Muscle of back (tissue), 3 donors: ENCODE measurements at regions not wholly inside any gene's neighbourhood (a gene's known extent, or its start where the extent isn't known, plus 50 kb on each side); places are given as distances from the start of the nearest gene placed in this dataset.

ENCODE experiments used
- DNase-seq, 3 donors: peaks; one replicate each; pipeline versions ENCODE4 v3.0.0 to v3.0.0-alpha.2; 2013

DNA sequence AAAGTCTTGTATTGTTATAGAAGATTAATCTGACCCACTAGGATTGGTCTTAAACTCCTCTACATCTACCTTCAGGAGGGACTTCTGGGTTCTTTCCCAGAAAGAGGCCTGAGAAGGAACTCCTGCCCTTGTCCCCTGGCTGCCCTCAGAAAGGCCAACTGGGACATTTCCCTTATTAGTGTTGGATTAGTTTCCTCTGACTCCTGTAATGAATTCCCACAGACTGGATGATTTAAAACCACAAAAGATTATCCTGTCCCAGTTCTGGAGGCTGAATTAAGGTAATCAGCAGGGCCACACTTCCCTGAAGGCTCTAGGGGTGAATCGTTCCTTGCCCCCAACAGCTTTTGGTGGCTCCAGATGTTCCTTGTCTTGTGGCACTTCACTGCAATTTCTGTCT lies 102.8 kb upstream of the NMNAT3 start:
- no peak for DNase-seq

DNA sequence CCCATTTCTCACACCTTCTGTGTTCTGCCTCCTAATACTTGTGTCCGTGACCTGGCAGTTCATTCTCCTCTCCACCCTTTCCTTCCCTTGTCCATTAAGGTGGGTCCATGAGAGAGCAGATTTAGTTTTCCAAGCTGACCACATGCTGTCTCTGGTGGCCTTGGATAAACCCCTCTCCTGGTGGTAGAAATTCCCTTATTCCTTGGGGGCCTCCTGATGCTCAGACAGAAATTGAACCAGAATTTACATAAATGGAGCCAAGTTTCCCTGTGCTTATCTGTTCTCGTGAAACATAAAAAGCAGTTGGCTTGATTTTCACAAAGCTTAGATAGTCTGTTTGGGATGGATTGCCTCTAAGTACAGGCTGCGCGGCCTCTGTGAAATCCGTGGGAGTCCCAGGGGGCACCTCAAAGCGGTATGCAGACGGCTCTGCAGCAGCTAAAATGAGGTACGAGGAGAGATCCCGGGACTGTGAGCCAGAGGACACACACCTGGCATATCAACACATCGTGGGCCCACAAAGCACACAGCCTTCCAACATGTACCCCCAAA lies 101.0 kb upstream of the NMNAT3 start:
- DNase-seq: no peak

DNA sequence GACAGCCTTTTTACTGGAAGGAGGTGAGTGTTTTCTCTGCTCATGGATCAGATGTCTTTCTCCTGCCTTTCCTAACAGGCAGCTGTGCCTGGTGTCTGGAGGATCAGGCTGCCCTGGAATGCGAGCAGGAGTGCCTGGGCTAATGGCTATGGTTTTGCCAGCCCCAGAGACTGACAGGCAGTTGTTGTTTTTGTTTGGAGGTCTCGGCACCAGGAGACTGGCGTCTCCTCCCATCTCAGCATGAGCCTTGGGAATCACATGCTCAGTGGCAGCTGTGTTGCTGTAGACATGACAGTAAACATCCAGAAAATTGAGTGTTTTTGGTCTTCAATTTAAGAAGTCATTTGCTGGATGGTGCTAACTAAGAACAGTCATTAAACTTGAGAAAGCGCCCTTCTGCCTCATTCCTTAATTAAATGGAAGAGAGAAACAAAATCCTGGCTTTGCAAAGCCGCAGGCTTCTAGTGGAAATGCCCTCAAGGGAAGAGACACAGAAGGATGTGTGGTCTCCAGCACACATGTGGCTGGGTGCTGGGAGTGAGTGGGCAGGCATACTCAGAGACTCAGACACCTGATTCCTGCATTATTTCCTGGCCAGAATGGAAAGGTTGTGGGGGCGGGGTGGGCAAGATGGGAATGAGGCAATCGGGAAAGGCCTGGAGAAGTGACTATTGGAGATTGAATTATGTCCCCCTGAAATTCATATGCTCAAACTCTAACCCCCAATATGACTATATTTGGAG lies 97.0 kb upstream of the NMNAT3 start:
- peak; percentile 56 to 69 (median 62) for DNase-seq

DNA sequence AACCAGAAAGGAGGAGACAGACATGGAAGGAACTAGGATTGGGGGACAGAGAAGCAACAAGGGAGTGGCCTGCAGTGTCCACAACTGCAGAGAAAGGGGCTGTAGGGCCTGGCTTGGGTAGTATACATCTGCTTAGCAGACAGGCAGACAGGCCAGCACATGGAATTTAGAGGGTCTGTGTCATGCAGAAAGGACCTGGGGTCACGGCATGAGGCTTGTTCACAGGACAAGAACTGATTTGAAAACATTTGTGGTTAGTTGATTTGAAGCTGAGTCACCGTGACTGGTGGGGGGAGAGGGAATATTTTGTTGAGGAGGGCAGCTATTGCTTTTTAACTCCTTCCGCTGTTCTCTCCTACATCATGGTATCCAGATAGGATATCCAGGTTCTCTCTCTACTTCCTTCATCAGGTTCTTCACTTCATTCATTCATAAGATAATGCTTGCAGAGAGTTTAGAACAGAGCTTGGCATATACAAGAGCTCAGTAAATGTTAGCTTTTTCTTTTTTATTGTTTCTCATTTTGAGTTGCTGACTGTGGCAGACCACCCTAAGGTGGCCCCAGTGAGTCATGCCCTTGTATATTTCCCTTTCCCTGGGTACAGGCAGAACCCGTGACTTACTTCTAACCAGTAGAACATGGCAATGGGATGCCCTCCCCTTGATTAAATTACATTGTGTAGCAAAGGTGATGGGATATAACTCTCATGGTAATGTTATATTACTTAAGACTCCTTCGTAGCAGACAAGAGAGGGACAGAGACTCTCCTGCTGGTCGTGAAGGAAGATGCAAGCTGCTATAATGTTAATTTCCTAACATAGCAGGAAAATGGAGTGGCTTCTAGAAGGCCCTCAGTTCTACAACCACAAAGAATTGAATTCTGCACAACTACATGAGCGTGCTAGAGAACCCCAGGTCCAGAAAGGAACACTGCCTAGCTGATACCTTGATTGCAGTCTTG lies 95.0 kb upstream of the NMNAT3 start:
- peak in 1 of 3 donors; percentile 44 for DNase-seq

DNA sequence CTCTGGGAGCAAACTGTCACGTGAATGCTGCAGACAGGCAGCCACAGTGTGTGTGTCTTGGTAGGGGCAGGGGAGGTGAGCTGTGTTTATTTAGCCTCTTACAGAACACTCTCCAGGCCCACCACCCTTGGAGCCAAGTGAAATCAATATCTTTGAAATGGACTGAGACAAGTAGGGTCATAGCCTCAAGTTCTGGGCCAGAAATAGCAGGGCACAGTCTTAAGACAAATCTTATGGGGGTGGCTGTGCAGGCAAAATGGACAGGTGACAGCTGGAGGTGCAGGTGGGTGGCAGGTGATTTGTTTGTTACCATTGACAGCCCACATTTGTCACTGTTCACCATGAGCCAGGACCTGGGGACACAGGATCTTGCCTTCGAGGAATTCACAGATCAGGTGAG lies 93.6 kb upstream of the NMNAT3 start:
- DNase-seq: no peak

DNA sequence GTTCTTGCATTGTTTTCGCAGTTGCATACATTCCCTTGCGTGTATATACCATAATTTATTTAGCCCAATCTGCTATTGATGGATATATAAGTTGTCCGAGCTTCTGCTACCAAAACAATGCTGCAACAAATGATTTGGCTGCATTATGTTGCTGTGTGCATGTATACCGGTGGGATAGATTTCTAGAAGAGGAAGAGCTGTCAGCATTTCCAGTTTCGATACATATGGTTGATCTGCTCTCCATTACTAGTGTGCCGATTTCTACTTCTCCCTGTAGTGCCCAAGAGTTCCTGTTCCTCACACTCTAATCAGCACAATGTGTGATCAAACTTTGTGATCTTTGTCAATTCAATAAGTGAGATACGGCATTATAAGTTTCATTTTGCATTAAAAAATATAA lies 92.8 kb upstream of the NMNAT3 start:
- no peak for DNase-seq

DNA sequence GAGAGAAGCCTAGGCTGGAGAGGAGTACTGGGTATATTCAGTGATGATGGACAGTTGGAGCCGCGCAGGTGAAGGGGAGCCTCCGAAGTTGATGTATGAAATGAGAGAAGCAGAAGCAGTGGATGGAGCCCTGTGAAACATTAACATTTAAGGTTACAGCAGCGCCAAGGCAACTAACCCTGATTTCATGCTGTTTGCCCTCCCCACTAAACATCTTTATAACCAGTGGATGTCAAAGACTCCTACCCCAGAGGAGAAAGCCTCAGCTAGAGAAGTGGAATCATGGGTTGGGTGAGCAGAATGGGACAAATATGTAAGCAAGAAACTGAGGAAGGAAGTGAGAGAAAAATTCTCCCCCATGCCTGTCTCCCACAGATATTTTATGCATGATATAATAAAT lies 92.0 kb upstream of the NMNAT3 start:
- no peak for DNase-seq

DNA sequence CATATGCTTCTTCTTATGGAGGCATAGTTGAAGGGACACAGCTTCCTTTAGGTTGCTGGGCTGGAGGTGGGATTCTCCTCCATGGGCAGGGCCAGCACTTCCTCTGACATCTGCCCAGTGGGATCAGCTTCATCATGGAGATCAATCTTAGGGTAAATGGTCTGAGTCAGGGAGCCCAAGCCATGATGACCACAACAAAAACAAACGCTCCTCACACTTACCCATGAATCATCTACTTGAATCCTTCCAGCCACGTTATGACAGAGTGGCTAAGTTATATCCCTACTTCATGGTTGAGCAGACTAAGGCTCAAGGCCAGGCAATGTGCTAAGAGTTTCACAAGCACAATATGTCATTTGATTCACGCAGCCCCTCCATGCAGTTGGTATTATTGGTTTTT lies 87.2 kb upstream of the NMNAT3 start:
- DNase-seq: peak in 1 of 3 donors; percentile 21

DNA sequence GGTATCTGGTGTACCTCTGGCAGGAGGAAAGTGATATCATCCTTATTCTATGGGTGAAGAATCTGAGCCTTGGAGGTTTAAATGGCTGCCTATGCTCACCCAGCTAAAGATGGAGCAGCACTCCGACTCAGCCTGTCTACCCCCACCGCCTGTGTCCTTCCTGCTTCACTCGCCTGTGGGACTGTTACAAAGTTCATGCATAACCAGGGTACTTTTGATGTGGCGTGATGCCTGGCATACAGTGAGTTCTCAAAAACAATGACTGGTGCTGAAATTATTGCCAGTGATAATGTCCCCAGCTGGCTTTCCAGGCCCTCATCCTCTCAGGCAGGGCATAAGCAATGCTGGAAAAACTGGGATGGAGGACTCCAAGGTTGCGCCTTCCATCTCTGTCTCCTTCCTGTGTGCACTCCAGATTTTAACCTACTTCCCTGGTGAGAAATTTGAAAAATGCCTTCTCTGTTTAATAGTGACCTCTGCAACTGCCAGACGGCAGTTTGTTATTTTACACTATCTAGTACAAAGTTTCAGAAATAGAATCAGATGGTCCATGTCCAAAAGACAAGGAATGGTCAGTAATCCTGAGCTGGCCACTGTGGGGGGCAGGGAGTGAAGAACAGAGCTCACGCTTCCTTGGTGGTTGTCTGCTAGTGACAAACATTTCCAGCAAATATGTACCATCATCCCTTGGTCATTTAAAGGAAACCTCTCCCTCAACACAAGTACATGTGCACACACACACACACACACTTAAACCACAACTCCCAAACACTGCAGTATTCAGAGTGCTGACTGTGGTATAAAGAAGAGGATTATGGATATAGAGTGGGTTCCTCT lies 86.5 kb upstream of the NMNAT3 start:
- no peak for DNase-seq

DNA sequence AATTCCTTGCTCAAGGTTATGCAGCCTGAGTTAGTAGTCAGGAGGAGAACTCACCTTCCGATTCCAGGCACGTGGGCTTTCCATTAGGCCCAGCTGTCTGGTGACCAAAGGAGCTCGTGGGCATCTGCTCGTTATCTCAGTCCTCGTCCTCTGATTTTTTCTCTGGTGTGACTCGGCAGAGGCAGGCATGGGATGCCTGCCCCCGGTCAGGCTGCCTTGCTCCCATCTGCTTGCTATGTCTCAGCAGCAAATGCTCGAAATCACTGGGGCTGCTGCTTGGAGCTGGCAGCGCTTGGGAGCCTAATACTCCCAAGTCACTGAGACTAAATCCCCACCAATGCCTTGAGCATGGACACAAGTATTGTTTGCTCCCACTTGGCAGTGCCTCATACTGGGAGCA lies 84.5 kb upstream of the NMNAT3 start:
- DNase-seq: no peak

DNA sequence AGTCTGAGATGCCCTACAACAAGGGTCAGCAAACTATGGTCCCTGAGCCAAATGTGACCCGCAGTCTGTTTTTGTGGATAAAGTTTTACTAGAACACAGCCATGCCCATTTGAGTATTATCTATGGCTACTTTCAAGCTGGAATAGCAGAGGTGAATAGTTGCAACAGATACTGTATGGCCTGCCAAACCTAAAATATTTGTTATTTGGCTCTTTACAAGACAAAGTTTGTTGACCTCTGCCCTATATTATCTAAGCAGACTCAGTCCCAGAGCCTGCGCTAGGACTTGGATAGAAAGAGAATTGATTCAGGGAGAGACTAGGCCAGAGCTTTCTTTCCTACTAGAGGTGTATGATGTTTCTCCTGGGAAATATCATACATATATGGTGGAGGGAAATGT lies 81.7 kb upstream of the NMNAT3 start:
- no peak for DNase-seq

DNA sequence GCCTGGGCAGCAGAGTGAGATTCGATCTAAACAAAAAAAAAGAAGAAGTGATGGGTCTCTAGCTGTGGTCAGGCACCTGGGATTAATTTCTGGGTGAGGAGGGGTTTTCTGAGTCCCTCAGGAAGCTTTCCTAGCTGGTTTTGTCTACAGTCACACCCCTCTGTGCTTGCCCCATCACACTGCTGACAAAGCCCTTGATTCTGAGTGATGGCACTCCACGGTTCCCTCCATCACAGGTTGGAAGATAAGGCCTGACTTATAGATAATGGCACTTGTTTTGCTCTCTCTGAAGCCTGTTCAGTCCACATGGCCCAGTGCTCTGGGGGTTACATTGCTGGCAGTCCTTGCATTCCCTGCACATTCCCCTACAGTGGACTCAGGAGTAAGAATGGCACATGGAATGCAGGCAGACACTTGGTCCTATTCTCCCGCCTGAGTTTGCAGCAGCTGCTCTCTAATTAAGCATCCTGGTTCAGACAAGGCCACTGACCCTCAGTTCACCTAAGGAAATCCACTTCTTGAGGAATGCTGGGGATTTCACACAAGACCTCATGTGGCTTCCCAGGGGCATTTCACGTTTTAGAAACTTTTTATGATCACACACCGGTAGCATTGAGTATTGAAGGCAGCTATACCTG lies 81.0 kb upstream of the NMNAT3 start:
- DNase-seq: peak; percentile 9 to 38 (median 20)

DNA sequence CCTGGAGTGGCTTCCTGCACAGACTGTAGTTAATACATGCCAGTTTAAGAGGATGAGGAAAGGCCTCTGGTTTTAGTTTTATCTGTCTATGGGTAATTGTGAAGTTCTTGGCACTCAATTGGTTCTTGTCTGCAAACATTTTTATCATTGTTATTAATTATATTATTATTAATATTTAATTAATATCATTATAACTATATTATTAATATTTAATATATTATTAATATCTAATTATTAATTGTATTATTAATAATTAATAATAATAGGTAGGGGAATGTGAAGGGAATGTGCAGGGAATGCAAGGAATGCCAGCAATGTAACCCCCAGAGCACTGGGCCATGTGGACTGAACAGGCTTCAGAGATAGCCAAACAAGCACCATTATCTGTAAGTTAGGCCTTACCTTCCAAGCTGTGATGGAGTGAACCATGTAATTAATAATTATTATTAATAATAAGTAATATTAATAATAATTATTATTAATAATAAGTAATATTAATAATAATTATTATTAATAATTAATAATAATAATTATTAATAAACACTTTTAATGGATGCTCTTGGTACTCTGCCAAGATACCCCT lies 79.8 kb upstream of the NMNAT3 start:
- no peak for DNase-seq

DNA sequence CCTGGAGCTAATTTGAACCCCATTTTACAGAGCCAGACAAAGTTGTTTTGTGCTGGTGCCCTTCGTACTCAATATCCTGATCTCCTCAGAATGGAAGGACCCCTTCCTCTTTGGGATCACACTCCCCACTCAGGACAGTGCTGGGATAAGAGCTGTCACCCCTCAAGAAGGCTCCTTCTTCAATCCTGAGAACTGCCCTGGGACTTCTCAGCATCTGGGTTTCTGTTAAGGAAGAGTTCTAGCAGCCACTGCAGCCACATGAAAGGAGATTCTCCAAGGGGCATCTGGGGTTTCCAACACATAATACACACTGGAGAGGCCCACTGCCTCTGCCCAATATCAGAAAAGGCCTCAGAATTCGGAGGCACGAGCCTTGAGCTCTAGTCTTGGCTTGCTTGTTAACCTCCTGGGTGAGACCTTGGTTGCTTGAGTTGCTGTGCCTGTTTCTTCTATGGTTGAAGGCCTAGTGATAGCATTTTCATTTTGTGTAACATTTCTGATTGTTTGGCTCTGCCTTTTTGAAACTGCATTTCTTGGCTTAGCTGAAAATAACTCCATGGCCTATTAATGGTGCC lies 78.8 kb upstream of the NMNAT3 start:
- DNase-seq: no peak

DNA sequence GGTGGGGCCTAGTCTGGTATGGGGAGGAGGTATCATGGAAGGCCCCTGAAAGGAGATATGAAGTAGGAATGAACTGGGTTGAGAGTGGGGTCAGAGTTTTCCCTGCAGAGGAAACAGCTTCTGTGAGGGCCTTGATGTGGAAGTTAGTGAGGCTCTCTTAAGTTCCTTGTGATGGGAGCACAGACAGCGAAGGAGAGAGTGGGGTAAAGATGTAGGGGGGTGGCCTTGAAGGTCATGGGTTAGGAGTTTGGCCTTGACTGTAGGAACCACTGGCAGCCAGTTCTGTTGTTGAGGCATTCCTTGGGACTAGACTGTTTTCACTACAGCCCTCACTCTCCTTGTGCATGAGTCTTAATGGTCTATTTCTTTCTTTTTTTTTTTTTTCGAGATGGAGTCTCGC lies 77.8 kb upstream of the NMNAT3 start:
- no peak for DNase-seq

DNA sequence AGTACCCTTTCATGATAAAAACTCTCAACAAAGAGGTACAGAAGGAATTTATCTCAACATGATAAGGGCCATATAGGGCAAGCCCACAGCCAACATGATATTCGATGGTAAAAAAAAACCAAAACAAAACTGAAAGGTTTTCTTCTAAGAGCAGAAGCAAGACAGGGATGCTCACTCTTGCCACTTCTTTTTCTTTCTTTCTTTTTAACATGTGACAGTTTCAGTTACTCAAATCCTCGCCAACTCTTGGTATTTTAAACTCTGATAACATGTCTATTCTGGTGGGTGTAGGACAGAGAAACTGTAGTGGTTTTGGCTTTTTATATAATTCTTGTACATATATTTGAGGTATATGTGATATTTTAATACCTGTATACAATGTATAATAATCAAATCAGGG lies 74.0 kb upstream of the NMNAT3 start:
- DNase-seq: no peak

DNA sequence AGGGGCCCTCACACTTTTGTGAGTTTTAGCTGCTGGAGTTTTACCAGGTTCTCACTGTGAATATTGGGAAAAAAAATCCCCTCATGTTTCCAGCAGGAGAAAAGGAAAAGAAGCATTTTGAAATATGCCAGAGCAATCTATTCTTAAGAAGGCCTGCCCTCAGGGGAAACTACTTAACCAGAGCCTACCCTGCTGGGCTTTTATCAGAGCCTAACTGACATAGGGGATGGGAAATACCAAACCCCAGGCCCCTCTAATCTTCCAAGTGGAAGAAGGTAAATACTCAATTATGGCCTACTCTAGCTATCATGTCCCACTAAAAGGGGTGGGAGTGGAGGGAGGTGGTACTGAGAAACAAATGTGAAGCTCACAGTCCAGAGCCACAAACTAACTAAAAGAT lies 68.7 kb upstream of the NMNAT3 start:
- DNase-seq: no peak

DNA sequence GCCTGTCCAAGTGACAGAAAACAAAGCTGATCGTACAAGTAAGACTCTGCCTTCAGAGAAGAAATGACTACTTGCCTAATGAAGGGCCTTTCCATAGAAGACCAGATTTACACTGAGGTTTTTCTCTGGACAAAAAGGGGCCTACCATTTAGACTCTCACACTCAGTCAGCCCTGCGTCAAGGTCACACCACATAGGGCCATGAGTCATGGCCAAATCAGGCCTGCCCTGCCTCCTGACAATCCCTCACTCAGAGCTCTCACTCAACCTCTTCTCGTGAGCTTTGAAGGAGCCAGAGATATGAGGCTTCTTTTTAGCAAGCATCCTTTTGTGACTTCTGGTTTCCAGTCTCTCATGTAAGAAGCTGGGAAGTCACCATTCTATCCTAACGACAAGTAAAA lies 68.1 kb upstream of the NMNAT3 start:
- DNase-seq: no peak

DNA sequence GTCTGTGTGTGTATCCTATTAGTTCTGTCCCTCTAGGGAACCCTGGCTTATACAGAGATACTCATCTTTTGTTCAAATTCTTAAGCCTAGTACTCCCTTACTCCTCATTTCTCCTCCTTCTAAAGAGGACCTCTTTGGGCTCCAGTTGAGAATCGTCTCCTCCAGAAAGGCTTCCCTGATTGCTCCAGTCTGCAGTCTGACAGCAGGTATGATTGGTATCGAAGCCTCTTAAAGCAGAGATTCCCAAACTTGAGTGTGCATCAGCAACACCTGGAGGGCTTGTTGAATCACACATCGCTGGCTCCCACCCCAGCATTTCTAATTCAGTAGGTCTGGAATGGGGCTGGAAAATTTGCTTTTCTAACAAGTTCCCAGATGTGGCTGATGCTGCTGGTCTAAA lies 60.9 kb upstream of the NMNAT3 start:
- no peak for DNase-seq

DNA sequence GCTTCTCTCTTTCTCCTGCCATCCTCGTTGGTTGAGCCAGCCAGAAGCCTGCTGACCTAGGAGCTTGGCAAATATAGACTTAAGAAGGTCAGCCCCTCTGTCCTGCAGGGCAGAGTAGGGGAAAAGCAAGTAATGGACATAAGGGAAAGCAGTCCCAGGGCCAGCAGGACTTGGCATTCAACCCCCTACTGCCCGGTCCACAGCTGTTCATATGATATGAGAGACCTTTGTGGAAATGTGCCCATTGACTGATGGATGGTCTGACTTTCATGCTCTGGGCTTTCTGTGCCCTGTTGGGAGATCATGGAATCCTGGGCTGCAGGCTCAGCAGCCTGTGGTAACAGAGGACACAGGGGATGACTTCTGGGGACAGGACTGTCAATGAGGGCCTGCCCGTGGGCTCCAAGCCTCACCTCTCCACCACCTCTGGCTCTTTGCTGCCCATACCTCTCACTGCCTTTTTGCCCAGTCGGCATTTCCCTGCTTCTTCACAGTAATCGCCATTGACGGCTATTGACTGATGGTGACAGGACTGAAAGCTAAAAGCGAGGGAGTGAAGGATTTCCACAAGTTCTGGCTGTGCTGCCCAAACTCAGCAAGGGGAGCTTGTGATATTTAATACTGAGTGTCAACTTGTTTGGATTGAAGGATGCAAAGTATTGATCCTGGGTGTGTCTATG lies 60.0 kb upstream of the NMNAT3 start:
- DNase-seq: no peak
